CD14-positive monocyte (primary cell): ENCODE measurements at regions not wholly inside any gene's neighbourhood (a gene's known extent, or its start where the extent isn't known, plus 50 kb on each side); places are given as distances from the start of the nearest gene placed in this dataset.

Experiments
- DNase-seq, 3 donors: peaks; one replicate each; pipeline ENCODE4 v3.0.0-alpha.2; 2011 to 2022
- H2AFZ ChIP-seq: 2 replicates; pipeline ENCODE4 v1.6.0; 2012; ENCODE audit warnings: mild to moderate bottlenecking, low read depth, low read length, inconsistent platforms; ENCODE audit not compliant: insufficient read depth, poor library complexity, severe bottlenecking
- H3K27ac ChIP-seq, 2 donors: 1 replicate in 1 of 2; 2 replicates in 1 of 2; pipeline ENCODE4 v1.5.1; 2012 to 2013; ENCODE audit warnings: low read length in 2 of 2, control low read depth in 1 of 2, inconsistent platforms in 1 of 2, low read depth in 1 of 2, mild to moderate bottlenecking in 1 of 2
- H3K27me3 ChIP-seq, 2 donors: one replicate each; pipeline versions ENCODE4 v1.6.0 to v1.6.1; 2011 to 2013; ENCODE audit warnings: low read length in 2 of 2; ENCODE audit not compliant: control insufficient read depth in 2 of 2, insufficient read depth in 2 of 2
- H3K36me3 ChIP-seq, 2 donors: replicated peaks in 1 of 2; 1 replicate in 1 of 2; 2 replicates in 1 of 2; pipeline versions ENCODE4 v1.5.1 to v1.6.1; 2012 to 2013; ENCODE audit warnings: low read length in 2 of 2, control low read depth in 1 of 2, inconsistent platforms in 1 of 2, mild to moderate bottlenecking in 1 of 2; ENCODE audit not compliant: insufficient read depth in 2 of 2, control insufficient read depth in 1 of 2
- H3K4me1 ChIP-seq, 2 donors: 1 replicate in 1 of 2; 2 replicates in 1 of 2; pipeline versions ENCODE4 v1.5.1 to v1.6.1; 2012 to 2013; ENCODE audit warnings: low read length in 2 of 2, control low read depth in 1 of 2, inconsistent platforms in 1 of 2, mild to moderate bottlenecking in 1 of 2, moderate library complexity in 1 of 2; ENCODE audit not compliant: insufficient read depth in 2 of 2, control insufficient read depth in 1 of 2
- H3K4me2 ChIP-seq: replicated peaks from 2 replicates; pipeline ENCODE3; 2012; ENCODE audit warnings: low read length, moderate library complexity, mild to moderate bottlenecking; ENCODE audit not compliant: poor library complexity, severe bottlenecking; ENCODE audit errors: extremely low read depth
- H3K4me3 ChIP-seq, 3 experiments: fragments of 200-600 bp in 1 of 3; sonication (generic) in 1 of 3; replicated peaks in 1 of 3; 1 replicate in 2 of 3; 2 replicates in 1 of 3; pipeline ENCODE4 v1.5.1; 2011 to 2013; ENCODE audit warnings: low read length in 3 of 3, mild to moderate bottlenecking in 3 of 3, control low read depth in 2 of 3, low read depth in 2 of 3, inconsistent platforms in 1 of 3, moderate library complexity in 1 of 3
- H3K79me2 ChIP-seq: 2 replicates; pipeline ENCODE4 v1.6.0; 2012; ENCODE audit warnings: mild to moderate bottlenecking, control low read depth, inconsistent platforms, low read length, moderate library complexity; ENCODE audit not compliant: insufficient read depth
- H3K9ac ChIP-seq: 2 replicates; pipeline ENCODE4 v1.6.0; 2017; ENCODE audit warnings: low read length, mild to moderate bottlenecking; ENCODE audit not compliant: insufficient read depth, poor library complexity, severe bottlenecking
- H3K9me3 ChIP-seq, 2 donors: replicated peaks in 1 of 2; 1 replicate in 1 of 2; 2 replicates in 1 of 2; pipeline versions ENCODE4 v1.5.1 to v1.6.1; 2012 to 2013; ENCODE audit warnings: low read length in 2 of 2, control low read depth in 1 of 2; ENCODE audit not compliant: control insufficient read depth in 1 of 2, insufficient read depth in 1 of 2
- H4K20me1 ChIP-seq: 2 replicates; pipeline ENCODE4 v1.6.0; 2012; ENCODE audit warnings: mild to moderate bottlenecking, low read length, control low read depth, moderate library complexity; ENCODE audit not compliant: insufficient read depth
- H3K27ac Mint-ChIP-seq, 7 donors: one replicate each; pipeline ENCODE4 v1.8.0; 2020; ENCODE audit warnings: mild to moderate bottlenecking in 7 of 7, mixed read lengths in 7 of 7, moderate library complexity in 6 of 7, inconsistent platforms in 2 of 7
- H3K27me3 Mint-ChIP-seq, 3 donors: one replicate each; pipeline ENCODE4 v1.8.0; 2021 to 2022; ENCODE audit warnings: low read depth in 3 of 3, mild to moderate bottlenecking in 3 of 3, mixed read lengths in 3 of 3, moderate library complexity in 3 of 3, inconsistent platforms in 1 of 3
- H3K36me3 Mint-ChIP-seq, 2 donors: one replicate each; pipeline ENCODE4 v1.8.0; 2020; ENCODE audit warnings: mixed read lengths in 2 of 2, inconsistent platforms in 1 of 2, mild to moderate bottlenecking in 1 of 2
- H3K4me1 Mint-ChIP-seq: one replicate; pipeline ENCODE4 v1.8.0; 2020; ENCODE audit warnings: mild to moderate bottlenecking, mixed read lengths
- H3K4me3 Mint-ChIP-seq, 2 donors: one replicate each; pipeline ENCODE4 v1.8.0; 2020; ENCODE audit warnings: mild to moderate bottlenecking in 2 of 2, mixed read lengths in 2 of 2, moderate library complexity in 1 of 2
- H3K9me3 Mint-ChIP-seq, 7 donors: one replicate each; pipeline ENCODE4 v1.8.0; 2020 to 2022; ENCODE audit warnings: mixed read lengths in 7 of 7, mild to moderate bottlenecking in 6 of 7, moderate library complexity in 6 of 7, inconsistent platforms in 2 of 7
- WGBS: methylation state at CpG from one replicate; pipeline ENCODE4 v1.1.5; 2013; ENCODE audit warnings: missing lambda C conversion rate; ENCODE audit not compliant: insufficient coverage; 5-methylcytosine and 5-hydroxymethylcytosine counted together
- intact Hi-C, 2 donors: fragments of 100-400 bp; cut with micrococcal nuclease; formaldehyde crosslinking; loops; one replicate each; pipeline versions ENCODE4 v1.15.0 to v1.15.1; 2023
- TF ChIP-seq, protein P1 (sequence below): fragments of 200-600 bp; IDR thresholded peaks from one replicate; pipeline ENCODE4 v1.8.0; 2022; ENCODE audit warnings: antibody characterized with exemption, mild to moderate bottlenecking

GRCh38 chr3:35965908-35966307, 326.6 kb downstream of the ARPP21 start:
- no peak overlapping the region for H3K27ac ChIP-seq
- H3K4me1 ChIP-seq: peaks cover 0 to 2% of the 10 kb centered on the region in 2 donors
- H3K27me3 ChIP-seq: no peaks in the 10 kb centered on the region
- H3K9me3 ChIP-seq: no peaks in the 10 kb centered on the region
- no peak for DNase-seq
- H3K27ac Mint-ChIP-seq: no peak overlapping the region
- no peak overlapping the region for H2AFZ ChIP-seq
- no peaks in the 10 kb centered on the region for H3K36me3 ChIP-seq
- H3K27me3 Mint-ChIP-seq: peaks cover 0 to 3% (median 2%) of the 10 kb centered on the region in 3 donors
- H3K4me2 ChIP-seq: no peak overlapping the region
- TF ChIP-seq, protein P1, sequence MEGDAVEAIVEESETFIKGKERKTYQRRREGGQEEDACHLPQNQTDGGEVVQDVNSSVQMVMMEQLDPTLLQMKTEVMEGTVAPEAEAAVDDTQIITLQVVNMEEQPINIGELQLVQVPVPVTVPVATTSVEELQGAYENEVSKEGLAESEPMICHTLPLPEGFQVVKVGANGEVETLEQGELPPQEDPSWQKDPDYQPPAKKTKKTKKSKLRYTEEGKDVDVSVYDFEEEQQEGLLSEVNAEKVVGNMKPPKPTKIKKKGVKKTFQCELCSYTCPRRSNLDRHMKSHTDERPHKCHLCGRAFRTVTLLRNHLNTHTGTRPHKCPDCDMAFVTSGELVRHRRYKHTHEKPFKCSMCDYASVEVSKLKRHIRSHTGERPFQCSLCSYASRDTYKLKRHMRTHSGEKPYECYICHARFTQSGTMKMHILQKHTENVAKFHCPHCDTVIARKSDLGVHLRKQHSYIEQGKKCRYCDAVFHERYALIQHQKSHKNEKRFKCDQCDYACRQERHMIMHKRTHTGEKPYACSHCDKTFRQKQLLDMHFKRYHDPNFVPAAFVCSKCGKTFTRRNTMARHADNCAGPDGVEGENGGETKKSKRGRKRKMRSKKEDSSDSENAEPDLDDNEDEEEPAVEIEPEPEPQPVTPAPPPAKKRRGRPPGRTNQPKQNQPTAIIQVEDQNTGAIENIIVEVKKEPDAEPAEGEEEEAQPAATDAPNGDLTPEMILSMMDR: peak; percentile 17
- WGBS: 40% methylated on average over 1 of the region's 2 CpGs
- H3K79me2 ChIP-seq: no peaks in the 10 kb centered on the region
- H3K4me3 ChIP-seq: no peak overlapping the region
- intact Hi-C loops: no loop called here
- no peaks in the 10 kb centered on the region for H3K36me3 Mint-ChIP-seq
- H4K20me1 ChIP-seq: no peaks in the 10 kb centered on the region
- no peaks in the 10 kb centered on the region for H3K9me3 Mint-ChIP-seq
- peaks cover 2% of the 10 kb centered on the region for H3K4me1 Mint-ChIP-seq
- no peak overlapping the region for H3K9ac ChIP-seq
- H3K4me3 Mint-ChIP-seq: no peak overlapping the region

DNA sequence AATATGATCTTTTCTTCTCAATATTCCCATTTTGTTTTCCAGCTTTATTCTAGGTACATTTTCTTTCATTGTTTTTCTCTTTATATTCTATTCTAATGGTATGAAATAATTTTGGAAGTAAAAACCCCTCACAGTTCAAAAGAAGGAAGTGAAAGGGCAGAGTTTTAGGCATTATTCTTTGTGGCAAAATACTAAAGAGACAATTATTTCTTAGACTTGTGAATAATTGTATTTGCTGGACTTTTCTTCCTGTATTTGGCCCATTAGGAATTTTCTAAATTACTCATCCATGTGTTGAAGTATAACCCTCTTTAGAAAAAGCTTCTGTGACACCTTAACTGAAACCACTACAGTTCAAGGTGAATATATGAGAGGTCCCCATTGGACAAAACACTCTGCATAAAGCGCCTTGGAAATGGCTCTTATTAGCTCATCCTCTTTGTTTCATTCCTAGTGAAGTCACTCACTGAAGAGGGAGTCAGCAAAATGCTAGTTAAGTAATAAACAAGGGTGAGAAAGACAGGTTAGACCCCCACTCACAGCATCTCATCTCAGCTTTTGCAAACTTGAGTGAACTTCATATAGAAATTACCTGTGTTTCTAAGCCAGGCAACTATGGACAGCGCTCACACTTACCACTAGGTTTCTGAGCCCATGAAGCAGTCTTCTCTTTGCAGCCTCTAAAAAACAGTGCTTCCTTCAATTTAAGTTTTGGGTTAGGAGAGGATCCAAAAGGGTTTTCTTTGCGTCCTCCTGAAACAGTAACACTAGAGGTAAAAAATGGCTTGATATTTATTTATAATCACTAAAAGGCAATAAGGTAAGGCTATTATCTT, 327.5 kb downstream of the ARPP21 start:
- Mint-ChIP-seq H3K27ac (no peak overlapping the region), H3K27me3 (peaks cover 0 to 2% (median 0%) of the 10 kb centered on the region in 3 donors), H3K36me3 (no peaks in the 10 kb centered on the region), H3K4me1 (peaks cover 2% of the 10 kb centered on the region), H3K9me3 (no peaks in the 10 kb centered on the region), H3K4me3 (no peak overlapping the region)
- intact Hi-C loops: no loop called here
- H3K79me2 ChIP-seq: no peaks in the 10 kb centered on the region
- H3K27me3 ChIP-seq: no peaks in the 10 kb centered on the region
- no peak for DNase-seq
- no peak overlapping the region for H3K4me2 ChIP-seq
- H2AFZ ChIP-seq: no peak overlapping the region
- H3K9ac ChIP-seq: no peak overlapping the region
- TF ChIP-seq, protein P1: no peak
- H3K9me3 ChIP-seq: no peaks in the 10 kb centered on the region
- H3K27ac ChIP-seq: no peak overlapping the region
- H3K4me3 ChIP-seq: no peak overlapping the region
- peaks cover 0 to 2% of the 10 kb centered on the region in 2 donors for H3K4me1 ChIP-seq
- no peaks in the 10 kb centered on the region for H3K36me3 ChIP-seq
- no peaks in the 10 kb centered on the region for H4K20me1 ChIP-seq
- WGBS: no CpG with 5 or more reads among the region's 3 CpGs
